Heart right ventricle (tissue), 16 donors: ENCODE measurements at regions not wholly inside any gene's neighbourhood (a gene's known extent, or its start where the extent isn't known, plus 50 kb on each side); places are given as distances from the start of the nearest gene placed in this dataset.

Source experiments
- ATAC-seq, 8 donors: fragments of 200-7000 bp; cut with Tn5 transposase; one replicate each; pipeline ENCODE4 v1.9.1; 2020; ENCODE audit warnings: mild to moderate bottlenecking in 8 of 8, moderate library complexity in 8 of 8, moderate number of reproducible peaks in 1 of 8
- DNase-seq, 2 donors: peaks; one replicate each; pipeline ENCODE4 v3.0.0-alpha.2; 2020
- H3K27ac ChIP-seq, 10 donors: fragments of 200-600 bp; sonication (generic) in 2 of 10; one replicate each; pipeline versions ENCODE4 v1.5.0 to v1.8.0; 2020 to 2022; ENCODE audit warnings: mild to moderate bottlenecking in 3 of 10
- H3K27me3 ChIP-seq, 7 donors: fragments of 200-600 bp; one replicate each; pipeline ENCODE4 v1.8.0; 2021 to 2022; ENCODE audit warnings: mild to moderate bottlenecking in 2 of 7
- H3K36me3 ChIP-seq, 9 donors: fragments of 200-600 bp; sonication (generic) in 1 of 9; one replicate each; pipeline versions ENCODE4 v1.5.0 to v1.8.0; 2020 to 2022; ENCODE audit warnings: mild to moderate bottlenecking in 2 of 9
- H3K4me1 ChIP-seq, 9 donors: fragments of 200-600 bp; sonication (generic) in 1 of 9; one replicate each; pipeline versions ENCODE4 v1.5.0 to v1.8.0; 2020 to 2022; ENCODE audit warnings: mild to moderate bottlenecking in 4 of 9
- H3K4me3 ChIP-seq, 10 donors: fragments of 200-600 bp; sonication (generic) in 2 of 10; one replicate each; pipeline versions ENCODE4 v1.5.0 to v1.8.0; 2020 to 2022; ENCODE audit warnings: mild to moderate bottlenecking in 7 of 10, moderate library complexity in 2 of 10
- H3K9me3 ChIP-seq, 11 donors: fragments of 200-600 bp in 10 of 11; sonication (generic) in 2 of 11; one replicate each; pipeline versions ENCODE4 v1.5.0 to v1.8.0; 2013 to 2022; ENCODE audit warnings: mild to moderate bottlenecking in 2 of 11, control low read depth in 1 of 11, moderate library complexity in 1 of 11
- WGBS, 2 donors: extraction: QIAGEN DNeasy Blood & Tissue Kit; methylation state at CpG; one replicate each; pipeline ENCODE4 v1.1.7; 2013; ENCODE audit warnings: inconsistent platforms in 1 of 2; 5-methylcytosine and 5-hydroxymethylcytosine counted together
- intact Hi-C, 10 donors: fragments of 100-400 bp; cut with DNase I; formaldehyde crosslinking; loops; one replicate each; pipeline versions ENCODE4 v1.11.1 to v1.14.2; 2022
- TF ChIP-seq, protein P1 (sequence below), 9 donors: fragments of 200-600 bp; sonication (generic) in 2 of 9; IDR thresholded peaks; one replicate each; pipeline versions ENCODE4 v1.5.0 to v1.8.0; 2021 to 2022; ENCODE audit warnings: antibody characterized with exemption in 9 of 9, mild to moderate bottlenecking in 5 of 9, moderate library complexity in 1 of 9
- donor health status: Arrhythmogenic right ventricular cardiomyopathy.
- donor health status: ischemic (EF 13 %, LVEDD 7.1; RV severe dilation, severe dysfunction).
- donor health status: healthy with polysubstance abuse.
- donor health status: DM: no; HTN: yes; CAD: no.
- donor health status: DM: no; HTN: no; CAD: no.
- donor health status: ischemic (EF 25% LVEDD 6.9; RV normal size, moderate dysfunction).
- donor health status: ischemic (EF 25% LVEDD 5.7; RV mildly dilated, moderate dysfunction).
- donor health status: healthy.
- donor health status: DM: yes; HTN: yes; CAD: no.
- donor health status: Ischemic cardiomyopathy.
- donor health status: ischemic (EF 35%, LVEDD 5.7; RV mildly dilated, moderate dysfunction).
- donor health status: nonischemic (EF 11% LVEDD 7.7; RV severe dilation, severe dysfunction).
- donor health status: DM: yes; HTN: yes; CAD: no.
- donor health status: PGD.
- donor health status: ischemic (EF 29% LVEDD 5.4; RV normal size, mild dysfunction).
- donor health status: nonischemic (EF 23%, LVEDD 6.1; RV moderate dilation, normal function).

DNA sequence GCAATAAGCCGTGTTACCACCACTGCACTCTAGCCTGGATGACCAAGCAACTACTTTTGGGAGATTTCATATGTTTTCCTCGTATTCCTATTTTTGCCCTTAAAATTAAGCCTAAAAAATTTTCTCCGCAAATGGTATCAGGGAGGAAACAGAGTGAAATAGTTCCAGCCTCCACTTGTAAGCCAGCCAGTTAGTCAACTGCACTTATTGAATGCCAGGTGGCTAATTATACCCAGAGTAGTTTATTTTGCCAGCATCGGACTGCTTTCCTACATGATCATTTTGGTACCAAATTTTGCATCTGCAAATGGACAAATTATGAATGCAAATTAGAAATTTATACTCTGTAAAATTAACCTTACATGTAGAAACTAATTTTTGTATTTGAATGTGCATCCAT, 90.2 kb upstream of the ARHGAP28 start:
- ATAC-seq (no peak), DNase-seq (no peak)
- TF ChIP-seq, protein P1, sequence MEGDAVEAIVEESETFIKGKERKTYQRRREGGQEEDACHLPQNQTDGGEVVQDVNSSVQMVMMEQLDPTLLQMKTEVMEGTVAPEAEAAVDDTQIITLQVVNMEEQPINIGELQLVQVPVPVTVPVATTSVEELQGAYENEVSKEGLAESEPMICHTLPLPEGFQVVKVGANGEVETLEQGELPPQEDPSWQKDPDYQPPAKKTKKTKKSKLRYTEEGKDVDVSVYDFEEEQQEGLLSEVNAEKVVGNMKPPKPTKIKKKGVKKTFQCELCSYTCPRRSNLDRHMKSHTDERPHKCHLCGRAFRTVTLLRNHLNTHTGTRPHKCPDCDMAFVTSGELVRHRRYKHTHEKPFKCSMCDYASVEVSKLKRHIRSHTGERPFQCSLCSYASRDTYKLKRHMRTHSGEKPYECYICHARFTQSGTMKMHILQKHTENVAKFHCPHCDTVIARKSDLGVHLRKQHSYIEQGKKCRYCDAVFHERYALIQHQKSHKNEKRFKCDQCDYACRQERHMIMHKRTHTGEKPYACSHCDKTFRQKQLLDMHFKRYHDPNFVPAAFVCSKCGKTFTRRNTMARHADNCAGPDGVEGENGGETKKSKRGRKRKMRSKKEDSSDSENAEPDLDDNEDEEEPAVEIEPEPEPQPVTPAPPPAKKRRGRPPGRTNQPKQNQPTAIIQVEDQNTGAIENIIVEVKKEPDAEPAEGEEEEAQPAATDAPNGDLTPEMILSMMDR (IDR thresholded peaks at IDR 0.05), result no peak
- Histone ChIP-seq H3K27me3 (no peaks in the 10 kb centered on the region), H3K27ac (no peak overlapping the region), H3K36me3 (no peaks in the 10 kb centered on the region), H3K9me3 (peaks cover 0 to 6% (median 0%) of the 10 kb centered on the region in 11 donors), H3K4me1 (no peaks in the 10 kb centered on the region), H3K4me3 (no peak overlapping the region)
- WGBS, 2 donors, result 92 to 93% methylated on average over 4 of the region's 4 CpGs
- intact Hi-C loops, result no loop called here

- intact Hi-C loops, result no loop called here
- TF ChIP-seq, protein P1 (IDR thresholded peaks at IDR 0.05), result no peak
- Histone ChIP-seq H3K9me3 (peaks cover 0 to 6% (median 0%) of the 10 kb centered on the region in 11 donors), H3K36me3 (no peaks in the 10 kb centered on the region), H3K4me1 (no peaks in the 10 kb centered on the region), H3K27ac (no peak overlapping the region), H3K27me3 (peaks cover 0 to 6% (median 0%) of the 10 kb centered on the region in 7 donors), H3K4me3 (no peak overlapping the region)
- no peak for ATAC-seq
- no peak for DNase-seq
- 58 to 61% methylated on average over 10 of the region's 10 CpGs for WGBS, 2 donors
Measured at GRCh38 chr18:6644836-6645627, 84.5 kb upstream of the ARHGAP28 start.

DNA sequence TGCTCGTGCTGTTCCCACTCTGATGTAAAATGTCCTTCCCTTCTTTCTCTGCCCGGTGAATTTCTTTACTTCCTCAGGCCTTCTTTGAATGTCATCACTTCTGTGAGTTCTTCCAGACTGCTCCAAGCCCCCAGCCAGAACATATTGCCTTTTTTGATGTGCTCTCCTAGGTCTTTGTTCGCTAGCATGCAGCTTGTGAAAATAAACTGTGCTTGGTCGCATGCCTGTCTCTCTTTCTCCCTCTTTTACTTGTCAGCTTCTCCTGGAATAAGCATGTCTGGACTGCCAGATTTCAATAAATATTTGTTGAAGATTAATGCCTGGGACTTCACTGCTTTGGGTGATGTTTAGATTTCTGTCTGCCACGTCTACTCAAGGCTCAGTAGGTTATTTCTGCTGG, 82.7 kb upstream of the ARHGAP28 start:
- Histone ChIP-seq H3K27me3 (peaks cover 0 to 6% (median 0%) of the 10 kb centered on the region in 7 donors), H3K9me3 (peaks cover 0 to 6% (median 0%) of the 10 kb centered on the region in 11 donors), H3K4me3 (no peak overlapping the region), H3K4me1 (no peaks in the 10 kb centered on the region), H3K27ac (no peak overlapping the region), H3K36me3 (no peaks in the 10 kb centered on the region)
- no peak for ATAC-seq
- TF ChIP-seq, protein P1 (IDR thresholded peaks at IDR 0.05), result no peak
- intact Hi-C loops, result no loop called here
- no peak for DNase-seq
- 44 to 55% methylated on average over 5 of the region's 5 CpGs for WGBS, 2 donors

GRCh38 chr18:6648581-6648980, 80.9 kb upstream of the ARHGAP28 start:
- Histone ChIP-seq H3K4me1 (no peaks in the 10 kb centered on the region), H3K27ac (no peak overlapping the region), H3K36me3 (no peaks in the 10 kb centered on the region), H3K9me3 (peaks cover 0 to 6% (median 0%) of the 10 kb centered on the region in 11 donors), H3K4me3 (no peak overlapping the region), H3K27me3 (peaks cover 0 to 6% (median 0%) of the 10 kb centered on the region in 7 donors)
- intact Hi-C loops, result no loop called here
- DNase-seq (no peak), ATAC-seq (no peak)
- WGBS, 2 donors, result 76 to 78% methylated on average over 1 of the region's 1 CpG
- TF ChIP-seq, protein P1 (IDR thresholded peaks at IDR 0.05), result no peak
